ENCODE measurements at regions not wholly inside any gene's neighbourhood (a gene's known extent, or its start where the extent isn't known, plus 50 kb on each side); places are given as distances from the start of the nearest gene placed in this dataset.

DNA sequence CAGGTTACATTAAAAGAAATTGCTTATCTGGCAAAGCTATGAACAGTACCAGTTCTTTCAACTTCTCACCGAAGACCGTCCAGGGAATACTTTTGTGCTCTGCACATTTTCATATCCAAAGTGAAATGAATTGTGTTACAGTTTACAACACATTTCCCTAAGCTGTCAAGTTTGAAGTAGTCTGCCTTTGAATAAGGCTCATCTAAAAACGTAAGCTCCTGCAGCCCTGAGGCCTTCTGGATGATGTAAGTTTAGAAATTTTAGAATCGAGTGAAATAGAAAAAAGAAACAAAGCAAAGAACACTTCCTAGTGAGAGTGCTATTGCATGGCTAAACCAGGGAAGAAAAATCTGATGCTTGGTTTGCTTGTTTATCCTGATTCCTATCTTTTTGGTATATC, 653.8 kb downstream of the MMUT start:
- TF ChIP-seq, protein P1, sequence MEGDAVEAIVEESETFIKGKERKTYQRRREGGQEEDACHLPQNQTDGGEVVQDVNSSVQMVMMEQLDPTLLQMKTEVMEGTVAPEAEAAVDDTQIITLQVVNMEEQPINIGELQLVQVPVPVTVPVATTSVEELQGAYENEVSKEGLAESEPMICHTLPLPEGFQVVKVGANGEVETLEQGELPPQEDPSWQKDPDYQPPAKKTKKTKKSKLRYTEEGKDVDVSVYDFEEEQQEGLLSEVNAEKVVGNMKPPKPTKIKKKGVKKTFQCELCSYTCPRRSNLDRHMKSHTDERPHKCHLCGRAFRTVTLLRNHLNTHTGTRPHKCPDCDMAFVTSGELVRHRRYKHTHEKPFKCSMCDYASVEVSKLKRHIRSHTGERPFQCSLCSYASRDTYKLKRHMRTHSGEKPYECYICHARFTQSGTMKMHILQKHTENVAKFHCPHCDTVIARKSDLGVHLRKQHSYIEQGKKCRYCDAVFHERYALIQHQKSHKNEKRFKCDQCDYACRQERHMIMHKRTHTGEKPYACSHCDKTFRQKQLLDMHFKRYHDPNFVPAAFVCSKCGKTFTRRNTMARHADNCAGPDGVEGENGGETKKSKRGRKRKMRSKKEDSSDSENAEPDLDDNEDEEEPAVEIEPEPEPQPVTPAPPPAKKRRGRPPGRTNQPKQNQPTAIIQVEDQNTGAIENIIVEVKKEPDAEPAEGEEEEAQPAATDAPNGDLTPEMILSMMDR (IDR thresholded peaks at IDR 0.05) = no peak
- ATAC-seq (ENCODE audit: low read depth) = no peak
- intact Hi-C loops (cut with micrococcal nuclease) = no loop called here
- Mint-ChIP-seq H3K27me3 (no peaks in the 10 kb centered on the region), H3K36me3 (ENCODE audit: low read depth) (no peaks in the 10 kb centered on the region), H3K4me1 (no peaks in the 10 kb centered on the region), H3K9me3 (peaks cover 3% of the 10 kb centered on the region), H3K4me3 (no peak overlapping the region), H3K27ac (no peak overlapping the region)
- CTCF ChIA-PET = no interaction called here
- DNase-seq = no peak
- POLR2A ChIA-PET = no interaction called here

DNA sequence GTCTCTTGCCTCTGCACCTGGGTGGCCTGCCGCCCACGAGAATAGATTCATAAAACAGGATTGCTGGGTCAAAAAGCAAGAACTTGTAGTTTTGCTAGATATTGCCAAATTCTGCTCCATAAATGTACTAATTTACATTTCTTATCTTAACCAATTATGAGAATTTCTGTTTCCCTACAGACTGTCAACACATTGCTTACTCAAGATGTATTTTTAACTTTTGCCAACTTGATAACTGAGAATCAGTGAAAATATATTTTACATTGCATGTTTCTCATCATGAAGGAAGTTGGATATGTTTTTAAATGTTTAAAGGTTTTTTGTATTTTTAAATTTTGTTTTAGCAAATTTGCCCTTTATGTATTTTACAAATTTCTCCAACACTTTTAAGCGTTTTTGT, 664.8 kb downstream of the MMUT start:
- ChIA-PET POLR2A (no interaction called here), CTCF (no interaction called here)
- intact Hi-C loops (cut with micrococcal nuclease) = no loop called here
- H3K27me3 Mint-ChIP-seq = no peaks in the 10 kb centered on the region
- TF ChIP-seq, protein P1 (IDR thresholded peaks at IDR 0.05) = no peak
- H3K4me1 Mint-ChIP-seq = no peaks in the 10 kb centered on the region
- H3K9me3 Mint-ChIP-seq = peaks cover under 1% of the 10 kb centered on the region
- H3K4me3 Mint-ChIP-seq = no peak overlapping the region
- DNase-seq = no peak
- no peaks in the 10 kb centered on the region for H3K36me3 Mint-ChIP-seq (ENCODE audit: low read depth)
- no peak for ATAC-seq (ENCODE audit: low read depth)
- H3K27ac Mint-ChIP-seq = no peak overlapping the region

DNA sequence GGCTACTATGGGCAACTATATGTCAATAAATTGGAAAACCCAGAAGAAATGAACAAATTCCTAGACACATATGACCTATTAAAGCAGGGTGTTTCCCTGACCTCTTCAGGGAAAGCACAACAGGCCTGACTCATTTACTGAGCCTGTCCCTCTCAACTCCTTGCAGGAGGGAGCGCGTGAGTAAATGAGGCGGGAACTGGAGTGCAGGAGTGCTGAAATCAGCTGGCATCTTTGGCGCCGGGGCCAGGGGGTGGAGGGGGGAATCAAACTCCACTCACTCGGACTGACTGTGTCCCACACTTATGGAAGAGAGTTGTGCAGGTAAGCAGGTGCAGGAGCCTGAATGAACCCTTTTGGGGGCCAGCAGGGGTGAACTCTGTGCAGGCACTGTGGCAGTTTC, 671.2 kb upstream of the PTCHD4 start:
- TF ChIP-seq, protein P1 (IDR thresholded peaks at IDR 0.05) = no peak
- intact Hi-C loops (cut with micrococcal nuclease) = no loop called here
- Mint-ChIP-seq H3K27ac (no peak overlapping the region), H3K27me3 (no peaks in the 10 kb centered on the region), H3K4me1 (no peaks in the 10 kb centered on the region), H3K36me3 (ENCODE audit: low read depth) (no peaks in the 10 kb centered on the region), H3K9me3 (peaks cover 7% of the 10 kb centered on the region), H3K4me3 (no peak overlapping the region)
- DNase-seq = no peak
- no peak for ATAC-seq (ENCODE audit: low read depth)
- ChIA-PET POLR2A (no interaction called here), CTCF (no interaction called here)

DNA sequence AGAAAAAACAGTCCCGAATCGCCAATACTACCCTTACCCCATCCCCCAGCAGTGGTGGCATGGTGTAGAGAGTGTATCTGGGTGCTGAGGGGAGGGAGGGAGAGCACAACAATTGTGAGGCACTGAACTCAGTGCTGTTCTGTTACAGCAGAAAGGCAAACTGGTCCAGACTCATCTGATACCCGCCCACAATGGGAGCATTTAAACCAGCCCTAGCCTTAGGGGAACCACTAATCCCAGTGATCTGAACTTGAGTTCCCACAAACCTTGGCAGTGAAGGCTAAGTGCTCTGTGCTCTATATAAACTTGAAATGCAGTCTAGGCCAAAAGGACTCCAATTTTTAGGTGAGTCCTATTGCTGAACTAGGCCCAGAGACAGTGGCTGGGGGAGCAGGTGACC, 666.4 kb upstream of the PTCHD4 start:
- Mint-ChIP-seq H3K36me3 (ENCODE audit: low read depth) (no peaks in the 10 kb centered on the region), H3K9me3 (peaks cover 2% of the 10 kb centered on the region), H3K4me1 (no peaks in the 10 kb centered on the region), H3K27ac (no peak overlapping the region), H3K4me3 (no peak overlapping the region), H3K27me3 (no peaks in the 10 kb centered on the region)
- POLR2A ChIA-PET = no interaction called here
- intact Hi-C loops (cut with micrococcal nuclease) = no loop called here
- CTCF ChIA-PET = no interaction called here
- ATAC-seq (ENCODE audit: low read depth) (no peak), DNase-seq (no peak)
- TF ChIP-seq, protein P1 (IDR thresholded peaks at IDR 0.05) = no peak

DNA sequence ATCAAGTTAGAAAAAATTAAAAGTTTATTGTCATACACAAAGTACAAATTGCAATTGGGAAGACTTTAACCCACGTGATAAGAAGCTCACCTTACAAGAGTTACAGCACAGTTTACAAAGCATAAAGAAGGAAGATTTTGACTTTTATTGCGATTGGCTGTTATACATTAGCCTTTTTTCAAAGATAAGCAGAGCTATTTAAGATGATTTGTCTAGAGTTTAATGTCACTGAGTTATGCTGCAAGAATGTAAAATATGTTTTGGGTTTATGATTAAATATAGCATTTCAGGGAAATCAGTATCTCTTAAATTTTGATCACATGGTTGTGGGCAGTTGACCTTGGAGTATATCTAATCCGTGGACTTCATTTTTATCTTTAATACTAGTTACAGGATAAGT, 664.2 kb upstream of the PTCHD4 start:
- TF ChIP-seq, protein P1 (IDR thresholded peaks at IDR 0.05) = no peak
- H3K36me3 Mint-ChIP-seq (ENCODE audit: low read depth) = no peaks in the 10 kb centered on the region
- intact Hi-C loops (cut with micrococcal nuclease) = no loop called here
- no peak for DNase-seq
- H3K27me3 Mint-ChIP-seq = no peaks in the 10 kb centered on the region
- ChIA-PET CTCF (no interaction called here), POLR2A (no interaction called here)
- peaks cover 2% of the 10 kb centered on the region for H3K9me3 Mint-ChIP-seq
- no peaks in the 10 kb centered on the region for H3K4me1 Mint-ChIP-seq
- no peak overlapping the region for H3K4me3 Mint-ChIP-seq
- no peak overlapping the region for H3K27ac Mint-ChIP-seq
- no peak for ATAC-seq (ENCODE audit: low read depth)
